DMS 273 (cell line): ENCODE measurements at regions not wholly inside any gene's neighbourhood (a gene's known extent, or its start where the extent isn't known, plus 50 kb on each side); places are given as distances from the start of the nearest gene placed in this dataset.
"Not testable (repeated sequence)": the region's sequence is repeated elsewhere in the genome, so short reads cannot be mapped to it uniquely, and the experiment has no call there.

Experiments
- DNase-seq: peaks from one replicate; lab custom pipeline; 2025; ENCODE audit not compliant: unreplicated experiment; lab: John Stamatoyannopoulos, UW

GRCh38 chr9:124124729-124125650, 113.4 kb downstream of the LHX2 start:
- no peak for DNase-seq

GRCh38 chr9:124125651-124125977, 114.0 kb downstream of the LHX2 start:
- DNase-seq, result no peak

GRCh38 chr9:124126648-124127646, 115.4 kb downstream of the LHX2 start:
- peak; percentile 85 for DNase-seq

GRCh38 chr9:124128568-124129166, 117.1 kb downstream of the LHX2 start:
- DNase-seq, result peak; percentile 13

GRCh38 chr9:124130277-124131075, 118.9 kb downstream of the LHX2 start:
- DNase-seq, result no peak

- DNase-seq, result not testable (repeated sequence)
Observed at GRCh38 chr9:124131518-124131917, 120.0 kb downstream of the LHX2 start.

GRCh38 chr9:124132671-124133147, 121.1 kb downstream of the LHX2 start:
- DNase-seq, result no peak

GRCh38 chr9:124133727-124134126, 122.2 kb downstream of the LHX2 start:
- DNase-seq, result peak; percentile 56

- DNase-seq, result no peak
Observed at GRCh38 chr9:124134526-124134925, 123.0 kb downstream of the LHX2 start.

GRCh38 chr9:124135813-124136365, 121.9 kb upstream of the NEK6 start:
- no peak for DNase-seq

- DNase-seq, result no peak
Observed at GRCh38 chr9:124137009-124137943, 120.5 kb upstream of the NEK6 start.

- DNase-seq, result no peak
Observed at GRCh38 chr9:124137944-124138335, 119.8 kb upstream of the NEK6 start.

- DNase-seq, result no peak
Observed at GRCh38 chr9:124139001-124139400, 118.7 kb upstream of the NEK6 start.

GRCh38 chr9:124140941-124141568, 116.7 kb upstream of the NEK6 start:
- DNase-seq, result peak; percentile 45

GRCh38 chr9:124144561-124145123, 113.1 kb upstream of the NEK6 start:
- DNase-seq, result peak; percentile 27

- no peak for DNase-seq
Observed at GRCh38 chr9:124146031-124146561, 111.7 kb upstream of the NEK6 start.

- DNase-seq, result no peak
Observed at GRCh38 chr9:124149992-124150391, 107.8 kb upstream of the NEK6 start.

GRCh38 chr9:124163760-124164255, 93.9 kb upstream of the NEK6 start:
- no peak for DNase-seq
